ENCODE measurements at regions not wholly inside any gene's neighbourhood (a gene's known extent, or its start where the extent isn't known, plus 50 kb on each side); places are given as distances from the start of the nearest gene placed in this dataset.

- Histone ChIP-seq H3K9me3 (ENCODE audit: control insufficient read depth, insufficient read depth, low read depth, low read length) (no peaks in the 10 kb centered on the region), H3K36me3 (ENCODE audit: control insufficient read depth in 2 of 2, insufficient read depth in 1 of 2, low read length in 2 of 2) (no peaks in the 10 kb centered on the region), H3K4me3 (ENCODE audit: low read depth, low read length) (no peak overlapping the region), H3K27ac (ENCODE audit: extremely low read depth, low read depth, low read length) (no peak overlapping the region), H3K4me1 (ENCODE audit: control insufficient read depth, insufficient read depth, low read length) (no peaks in the 10 kb centered on the region)
- POLR2A ChIA-PET: no interaction called here
- TF ChIP-seq, protein P1, sequence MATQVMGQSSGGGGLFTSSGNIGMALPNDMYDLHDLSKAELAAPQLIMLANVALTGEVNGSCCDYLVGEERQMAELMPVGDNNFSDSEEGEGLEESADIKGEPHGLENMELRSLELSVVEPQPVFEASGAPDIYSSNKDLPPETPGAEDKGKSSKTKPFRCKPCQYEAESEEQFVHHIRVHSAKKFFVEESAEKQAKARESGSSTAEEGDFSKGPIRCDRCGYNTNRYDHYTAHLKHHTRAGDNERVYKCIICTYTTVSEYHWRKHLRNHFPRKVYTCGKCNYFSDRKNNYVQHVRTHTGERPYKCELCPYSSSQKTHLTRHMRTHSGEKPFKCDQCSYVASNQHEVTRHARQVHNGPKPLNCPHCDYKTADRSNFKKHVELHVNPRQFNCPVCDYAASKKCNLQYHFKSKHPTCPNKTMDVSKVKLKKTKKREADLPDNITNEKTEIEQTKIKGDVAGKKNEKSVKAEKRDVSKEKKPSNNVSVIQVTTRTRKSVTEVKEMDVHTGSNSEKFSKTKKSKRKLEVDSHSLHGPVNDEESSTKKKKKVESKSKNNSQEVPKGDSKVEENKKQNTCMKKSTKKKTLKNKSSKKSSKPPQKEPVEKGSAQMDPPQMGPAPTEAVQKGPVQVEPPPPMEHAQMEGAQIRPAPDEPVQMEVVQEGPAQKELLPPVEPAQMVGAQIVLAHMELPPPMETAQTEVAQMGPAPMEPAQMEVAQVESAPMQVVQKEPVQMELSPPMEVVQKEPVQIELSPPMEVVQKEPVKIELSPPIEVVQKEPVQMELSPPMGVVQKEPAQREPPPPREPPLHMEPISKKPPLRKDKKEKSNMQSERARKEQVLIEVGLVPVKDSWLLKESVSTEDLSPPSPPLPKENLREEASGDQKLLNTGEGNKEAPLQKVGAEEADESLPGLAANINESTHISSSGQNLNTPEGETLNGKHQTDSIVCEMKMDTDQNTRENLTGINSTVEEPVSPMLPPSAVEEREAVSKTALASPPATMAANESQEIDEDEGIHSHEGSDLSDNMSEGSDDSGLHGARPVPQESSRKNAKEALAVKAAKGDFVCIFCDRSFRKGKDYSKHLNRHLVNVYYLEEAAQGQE (tag by site-specific recombination; IDR thresholded peaks at IDR 0.05): no peak
- TF ChIP-seq, protein P2, sequence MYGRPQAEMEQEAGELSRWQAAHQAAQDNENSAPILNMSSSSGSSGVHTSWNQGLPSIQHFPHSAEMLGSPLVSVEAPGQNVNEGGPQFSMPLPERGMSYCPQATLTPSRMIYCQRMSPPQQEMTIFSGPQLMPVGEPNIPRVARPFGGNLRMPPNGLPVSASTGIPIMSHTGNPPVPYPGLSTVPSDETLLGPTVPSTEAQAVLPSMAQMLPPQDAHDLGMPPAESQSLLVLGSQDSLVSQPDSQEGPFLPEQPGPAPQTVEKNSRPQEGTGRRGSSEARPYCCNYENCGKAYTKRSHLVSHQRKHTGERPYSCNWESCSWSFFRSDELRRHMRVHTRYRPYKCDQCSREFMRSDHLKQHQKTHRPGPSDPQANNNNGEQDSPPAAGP (tag by site-specific recombination; IDR thresholded peaks at IDR 0.05): no peak
- TF ChIP-seq ZNF561 (tag by site-specific recombination; IDR thresholded peaks at IDR 0.05; ENCODE audit: borderline replicate concordance) (no peak), ZNF292 (tag by site-specific recombination; IDR thresholded peaks at IDR 0.05; ENCODE audit: borderline replicate concordance, low read depth) (no peak), ZNF48 (tag by site-specific recombination; IDR thresholded peaks at IDR 0.05) (no peak), ZNF221 (tag by site-specific recombination; IDR thresholded peaks at IDR 0.05; ENCODE audit: borderline replicate concordance) (no peak), ZNF529 (tag by site-specific recombination; IDR thresholded peaks at IDR 0.05; ENCODE audit: insufficient replicate concordance) (no peak), MYNN (tag by site-specific recombination; IDR thresholded peaks at IDR 0.05; ENCODE audit: borderline replicate concordance) (no peak), ZFP37 (tag by site-specific recombination; IDR thresholded peaks at IDR 0.05) (no peak), ZNF416 (tag by site-specific recombination; IDR thresholded peaks at IDR 0.05) (no peak)
- TF ChIP-seq, protein P3, sequence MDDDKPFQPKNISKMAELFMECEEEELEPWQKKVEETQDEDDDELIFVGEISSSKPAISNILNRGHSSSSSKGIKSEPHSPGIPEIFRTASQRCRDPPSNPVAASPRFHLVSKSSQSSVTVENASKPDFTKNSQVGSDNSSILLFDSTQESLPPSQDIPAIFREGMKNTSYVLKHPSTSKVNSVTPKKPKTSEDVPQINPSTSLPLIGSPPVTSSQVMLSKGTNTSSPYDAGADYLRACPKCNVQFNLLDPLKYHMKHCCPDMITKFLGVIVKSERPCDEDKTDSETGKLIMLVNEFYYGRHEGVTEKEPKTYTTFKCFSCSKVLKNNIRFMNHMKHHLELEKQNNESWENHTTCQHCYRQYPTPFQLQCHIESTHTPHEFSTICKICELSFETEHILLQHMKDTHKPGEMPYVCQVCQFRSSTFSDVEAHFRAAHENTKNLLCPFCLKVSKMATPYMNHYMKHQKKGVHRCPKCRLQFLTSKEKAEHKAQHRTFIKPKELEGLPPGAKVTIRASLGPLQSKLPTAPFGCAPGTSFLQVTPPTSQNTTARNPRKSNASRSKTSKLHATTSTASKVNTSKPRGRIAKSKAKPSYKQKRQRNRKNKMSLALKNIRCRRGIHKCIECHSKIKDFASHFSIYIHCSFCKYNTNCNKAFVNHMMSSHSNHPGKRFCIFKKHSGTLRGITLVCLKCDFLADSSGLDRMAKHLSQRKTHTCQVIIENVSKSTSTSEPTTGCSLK (tag by site-specific recombination; IDR thresholded peaks at IDR 0.05): no peak
- CTCF ChIA-PET: interaction anchor here (0.6 to 1.2 kb wide), 3 partner anchors 12 to 364 kb away, joined by 3 to 4 read pairs (median 3); no protein-coding TSS in a partner anchor
Measured at GRCh38 chr6:159616456-159616855, 76.6 kb downstream of the SOD2 start.

GRCh38 chr6:159615918-159616317 is 77.1 kb downstream of the SOD2 start:
- Histone ChIP-seq H3K9me3 (ENCODE audit: control insufficient read depth, insufficient read depth, low read depth, low read length) (no peaks in the 10 kb centered on the region), H3K36me3 (ENCODE audit: control insufficient read depth in 2 of 2, insufficient read depth in 1 of 2, low read length in 2 of 2) (no peaks in the 10 kb centered on the region), H3K4me1 (ENCODE audit: control insufficient read depth, insufficient read depth, low read length) (no peaks in the 10 kb centered on the region), H3K27ac (ENCODE audit: extremely low read depth, low read depth, low read length) (no peak overlapping the region), H3K4me3 (ENCODE audit: low read depth, low read length) (no peak overlapping the region)
- ChIA-PET CTCF (interaction anchor here (0.6 to 1.2 kb wide), 3 partner anchors 13 to 363 kb away, joined by 3 to 4 read pairs (median 3); no protein-coding TSS in a partner anchor), POLR2A (no interaction called here)
- no peak for TF ChIP-seq GLI2 (tag by site-specific recombination; IDR thresholded peaks at IDR 0.05; ENCODE audit: borderline replicate concordance, low read depth)
- no peak for TF ChIP-seq ZSCAN23 (tag by site-specific recombination; IDR thresholded peaks at IDR 0.05)
- no peak for TF ChIP-seq ZBTB44 (tag by site-specific recombination; IDR thresholded peaks at IDR 0.05)
- TF ChIP-seq BCL11B (tag by site-specific recombination; IDR thresholded peaks at IDR 0.05; ENCODE audit: low read depth): no peak
- TF ChIP-seq PRDM1 (tag by site-specific recombination; IDR thresholded peaks at IDR 0.05): no peak
- TF ChIP-seq ZNF501 (tag by site-specific recombination; IDR thresholded peaks at IDR 0.05): no peak
- TF ChIP-seq ZBTB17 (tag by site-specific recombination; IDR thresholded peaks at IDR 0.05): no peak
- no peak for TF ChIP-seq ZNF555 (tag by site-specific recombination; conservative IDR thresholded peaks at IDR 0.05)
- TF ChIP-seq ZNF114 (tag by site-specific recombination; IDR thresholded peaks at IDR 0.05): no peak
- no peak for TF ChIP-seq ZNF544 (tag by site-specific recombination; IDR thresholded peaks at IDR 0.05)
- TF ChIP-seq ZNF394 (tag by site-specific recombination; IDR thresholded peaks at IDR 0.05; ENCODE audit: borderline replicate concordance): no peak
- no peak for TF ChIP-seq KLF7 (tag by site-specific recombination; IDR thresholded peaks at IDR 0.05; ENCODE audit: borderline replicate concordance)
- no peak for TF ChIP-seq ZFP41 (tag by site-specific recombination; IDR thresholded peaks at IDR 0.05; ENCODE audit: borderline replicate concordance)
- TF ChIP-seq EGR2 (tag by site-specific recombination; IDR thresholded peaks at IDR 0.05; ENCODE audit: low read depth): no peak
- TF ChIP-seq ZNF248 (tag by site-specific recombination; IDR thresholded peaks at IDR 0.05): no peak
- TF ChIP-seq ZBTB21 (tag by site-specific recombination; IDR thresholded peaks at IDR 0.05): no peak
- no peak for TF ChIP-seq SETDB1 (IDR thresholded peaks at IDR 0.05; ENCODE audit: insufficient read length, low read length)
- no peak for TF ChIP-seq SALL2 (tag by site-specific recombination; IDR thresholded peaks at IDR 0.05; ENCODE audit: borderline replicate concordance)

Data from HEK293 (cell line).